ENCODE measurements at regions not wholly inside any gene's neighbourhood (a gene's known extent, or its start where the extent isn't known, plus 50 kb on each side); places are given as distances from the start of the nearest gene placed in this dataset.
"Not testable (repeated sequence)": the region's sequence is repeated elsewhere in the genome, so short reads cannot be mapped to it uniquely, and the experiment has no call there.

DNA sequence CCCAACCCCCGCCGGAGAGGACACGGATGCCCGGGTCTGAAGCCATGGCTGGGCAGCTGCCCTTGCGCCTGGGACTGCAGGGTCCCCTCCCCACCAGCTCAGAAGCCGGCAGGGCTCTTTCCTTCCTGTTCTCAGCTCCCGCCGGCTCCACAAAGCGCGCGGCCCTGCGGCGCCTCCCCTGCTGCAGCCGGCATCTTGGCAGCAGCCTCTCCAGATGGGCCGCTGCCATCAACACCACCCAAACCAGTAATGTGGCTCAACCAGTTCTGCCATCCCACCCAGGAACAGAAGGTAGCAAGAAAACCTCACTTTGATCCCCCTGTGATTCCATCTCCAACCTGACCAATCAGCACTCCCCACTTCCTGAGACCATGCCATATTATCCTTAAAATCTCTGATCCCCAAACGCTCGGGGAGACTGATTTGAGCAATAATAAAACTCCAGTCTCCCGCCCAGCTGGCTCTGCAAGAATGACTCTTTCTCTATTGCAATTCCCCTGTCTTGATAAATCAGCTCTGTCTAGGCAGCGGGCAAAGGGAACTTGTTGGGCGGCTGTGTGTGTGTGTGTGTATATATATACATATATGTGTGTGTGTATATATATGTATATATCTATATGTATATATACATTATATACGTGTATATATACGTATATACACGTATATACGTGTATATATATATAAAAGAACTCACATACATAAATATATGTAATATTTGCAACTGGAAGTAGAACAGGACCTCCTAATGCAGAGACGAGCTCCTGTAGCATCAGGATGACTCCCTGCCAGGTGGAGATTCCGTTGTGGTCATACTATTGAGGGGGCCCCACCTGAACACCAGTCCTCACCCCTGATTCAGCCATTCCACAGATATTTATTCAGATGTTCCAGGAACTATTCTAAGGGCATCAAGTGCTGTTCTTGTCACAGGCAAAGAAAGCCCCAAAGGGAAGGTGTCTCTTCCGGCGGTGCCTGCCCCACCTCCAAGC lies 1674.9 kb downstream of the SPATA31A7 start (continued):
- TF ChIP-seq CTBP2 (IDR thresholded peaks at IDR 0.05; ENCODE audit: borderline replicate concordance, insufficient read depth, insufficient read length, low read length), result peak; percentile 90
- TF ChIP-seq TCF12 (IDR thresholded peaks at IDR 0.05; ENCODE audit: low read depth, low read length), result peak; percentile 80; the same call in 1 of the 2 replicates
- TF ChIP-seq EP300 (IDR thresholded peaks at IDR 0.05; ENCODE audit: borderline replicate concordance in 1 of 2, low read depth in 2 of 2, low read length in 2 of 2), result 0 out of 3 replicates have a peak, but pooled peaks of 1 of the 2 experiments have one; percentile 45
- TF ChIP-seq EGR1 (IDR thresholded peaks at IDR 0.05; ENCODE audit: borderline replicate concordance, low read depth, low read length), result peak; percentile 79
- TF ChIP-seq SP1 (IDR thresholded peaks at IDR 0.05; ENCODE audit: low read depth, low read length), result peak; percentile 31; the same call in 1 of the 2 replicates
- TF ChIP-seq KDM4A (IDR thresholded peaks at IDR 0.05; ENCODE audit: low read depth, low read length, severe bottlenecking), result peak; percentile 48
- peak; percentile 65 for TF ChIP-seq ASH2L (IDR thresholded peaks at IDR 0.05; ENCODE audit: low read length)

DNA sequence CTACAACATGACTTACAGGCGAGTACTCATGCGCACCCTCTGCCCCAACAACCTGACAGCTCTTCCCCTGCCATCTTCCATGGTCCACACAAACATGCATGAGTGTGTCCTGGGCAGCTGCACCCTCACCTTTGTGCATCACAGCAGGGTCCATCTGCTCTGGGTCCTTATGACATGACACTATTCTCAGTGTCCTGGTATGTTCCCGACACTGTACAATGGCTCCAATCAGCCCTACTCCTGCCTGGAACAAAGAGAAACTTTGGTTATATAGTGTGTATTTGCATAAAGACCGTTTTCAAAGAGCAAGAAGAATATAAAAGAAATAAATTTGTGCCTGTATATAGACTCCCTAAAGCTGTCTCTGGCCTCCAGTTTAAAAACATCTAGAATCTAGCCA lies 1679.2 kb downstream of the SPATA31A7 start:
- H3K9ac ChIP-seq (replicated peaks in 1 of 4; ENCODE audit: extremely low read depth in 1 of 4, low read depth in 3 of 4, low read length in 3 of 4), result peak overlapping the region in 1 of 4 experiments; percentile 28; a peak in 1 of 7 replicates
- H4K20me1 ChIP-seq (replicated peaks in 1 of 2; ENCODE audit: control insufficient read depth in 1 of 2, insufficient read depth in 2 of 2, low read length in 2 of 2); FAIRE-seq; POLR2A ChIA-PET (ENCODE audit: partially characterized antibody); H3K4me3 ChIP-seq (ENCODE audit: extremely low read depth in 1 of 4, insufficient read depth in 2 of 4, low read depth in 3 of 4, low read length in 4 of 4); H2BK5ac ChIP-seq (ENCODE audit: low read depth, low read length); H2AFZ ChIP-seq (ENCODE audit: low read length); H3K56ac ChIP-seq (replicated peaks; ENCODE audit: insufficient read length, low read depth, low read length); H3K27ac ChIP-seq (ENCODE audit: low read depth, low read length); H2AK5ac ChIP-seq (ENCODE audit: low read depth, low read length); DNase-seq (ENCODE audit: low read depth in 1 of 2, low spot score in 2 of 2); H4K5ac ChIP-seq (ENCODE audit: insufficient read length, low read depth, low read length); H4K8ac ChIP-seq (ENCODE audit: extremely low read depth, insufficient read depth, low read length); H3K4ac ChIP-seq (replicated peaks; ENCODE audit: insufficient read length, low read depth, low read length); H3K9me3 ChIP-seq (ENCODE audit: insufficient read depth in 2 of 2, low read depth in 1 of 2, low read length in 1 of 2); H2BK120ac ChIP-seq (replicated peaks; ENCODE audit: low read depth, low read length); H4K91ac ChIP-seq (replicated peaks; ENCODE audit: insufficient read length, low read length); H3K79me2 ChIP-seq (ENCODE audit: control insufficient read depth in 1 of 2, insufficient read depth in 2 of 2, low read length in 2 of 2); H3K4me1 ChIP-seq (replicated peaks in 1 of 4; ENCODE audit: control insufficient read depth in 3 of 4, insufficient read depth in 4 of 4, low read length in 3 of 4); H2BK12ac ChIP-seq (ENCODE audit: low read depth, low read length); H3K79me1 ChIP-seq (ENCODE audit: low read depth, low read length); CTCF ChIA-PET (ENCODE audit: partially characterized antibody); H2BK20ac ChIP-seq (ENCODE audit: low read length); H3K14ac ChIP-seq (ENCODE audit: insufficient read length); H3K18ac ChIP-seq (ENCODE audit: extremely low read depth, low read length); H3K4me2 ChIP-seq (ENCODE audit: insufficient read depth in 1 of 2, low read depth in 2 of 2, low read length in 2 of 2); H2BK15ac ChIP-seq (ENCODE audit: low read length); H3K23ac ChIP-seq (ENCODE audit: insufficient read length); H3K23me2 ChIP-seq (ENCODE audit: low read depth, low read length); H3K36me3 ChIP-seq (ENCODE audit: control insufficient read depth in 2 of 4, insufficient read depth in 4 of 4, low read length in 3 of 4): not testable (repeated sequence)
- 87% methylated on average over 4 of the region's 4 CpGs; no CpG with 5 or more reads in 1 of the 2 experiments for WGBS, 2 experiments (ENCODE audit: extremely low coverage in 1 of 2, insufficient coverage in 1 of 2, insufficient read length in 1 of 2, insufficient replicate concordance in 2 of 2, low coverage in 1 of 2, low lambda C conversion rate in 2 of 2, missing lambda C conversion rate in 1 of 2)
- peaks cover 5 to 37% (median 24%) of the 10 kb centered on the region in 4 experiments for H3K27me3 ChIP-seq (replicated peaks in 1 of 4; ENCODE audit: control insufficient read depth in 3 of 4, extremely low read depth in 1 of 4, insufficient read depth in 3 of 4, low read length in 3 of 4)
